Adipocyte (in vitro differentiated cells): ENCODE measurements at regions not wholly inside any gene's neighbourhood (a gene's known extent, or its start where the extent isn't known, plus 50 kb on each side); places are given as distances from the start of the nearest gene placed in this dataset.

Experiments used
- DNase-seq: peaks from one replicate; pipeline ENCODE4 v3.0.0-alpha.2; 2015; ENCODE audit warnings: low read depth
- H3K27me3 ChIP-seq: replicated peaks from 2 replicates; pipeline ENCODE4 v1.7.0; 2013; ENCODE audit warnings: mild to moderate bottlenecking, low read length, moderate library complexity; ENCODE audit not compliant: control insufficient read depth, insufficient read depth
- H3K36me3 ChIP-seq: 2 replicates; pipeline ENCODE4 v1.7.0; 2013; ENCODE audit warnings: low read length, mild to moderate bottlenecking, moderate library complexity; ENCODE audit not compliant: control insufficient read depth, insufficient read depth, severe bottlenecking
- H3K4me1 ChIP-seq: 2 replicates; pipeline ENCODE4 v1.7.0; 2013; ENCODE audit warnings: mild to moderate bottlenecking, low read length, moderate library complexity; ENCODE audit not compliant: control insufficient read depth, insufficient read depth
- H3K4me3 ChIP-seq: 2 replicates; pipeline ENCODE4 v1.7.0; 2013; ENCODE audit warnings: mild to moderate bottlenecking, low read length, moderate library complexity
- H3K9ac ChIP-seq: 2 replicates; pipeline ENCODE4 v1.7.0; 2013; ENCODE audit warnings: mild to moderate bottlenecking, low read length, moderate library complexity
- H3K9me3 ChIP-seq: 2 replicates; pipeline ENCODE4 v1.7.0; 2013; ENCODE audit warnings: mild to moderate bottlenecking, low read length, moderate library complexity; ENCODE audit not compliant: control insufficient read depth

DNA sequence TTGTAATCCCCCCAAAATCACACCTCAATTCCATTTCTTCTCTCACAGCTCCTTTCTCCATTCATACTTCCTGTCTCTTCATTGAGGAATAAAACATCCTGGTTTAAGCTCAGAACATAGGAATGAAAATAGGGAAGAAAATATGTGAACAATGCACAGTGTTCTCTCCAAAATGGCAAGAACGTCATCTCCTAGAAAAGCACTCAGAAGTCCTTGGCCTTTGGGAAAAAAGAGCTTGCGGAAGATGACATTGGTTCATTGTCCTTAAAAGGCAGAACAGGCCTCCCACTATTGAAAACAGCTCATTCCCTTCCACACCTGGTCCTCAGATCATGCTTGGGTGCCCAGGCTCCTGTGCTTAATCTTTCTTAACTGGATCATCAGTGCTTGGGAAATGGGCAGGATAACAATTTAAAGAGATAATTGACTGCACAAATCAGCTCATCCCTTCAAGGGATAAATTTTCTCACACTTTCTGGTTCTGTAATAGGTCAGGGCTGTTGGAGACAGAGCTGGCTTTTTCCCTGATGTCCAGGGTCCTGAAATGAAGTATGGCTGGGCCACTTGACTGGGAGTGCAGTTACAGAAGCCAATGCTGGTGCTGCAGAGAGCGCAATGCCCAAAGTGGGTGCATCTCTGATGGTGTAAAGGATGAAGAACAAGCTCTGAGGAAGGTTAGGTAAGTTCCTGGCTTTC, 69.2 kb downstream of the MARCHF4 start:
- DNase-seq = peak; percentile 59
- Histone ChIP-seq H3K36me3 (no peaks in the 10 kb centered on the region), H3K9me3 (no peaks in the 10 kb centered on the region), H3K4me3 (no peak overlapping the region), H3K4me1 (peaks cover 19% of the 10 kb centered on the region), H3K9ac (no peak overlapping the region), H3K27me3 (no peaks in the 10 kb centered on the region)

DNA sequence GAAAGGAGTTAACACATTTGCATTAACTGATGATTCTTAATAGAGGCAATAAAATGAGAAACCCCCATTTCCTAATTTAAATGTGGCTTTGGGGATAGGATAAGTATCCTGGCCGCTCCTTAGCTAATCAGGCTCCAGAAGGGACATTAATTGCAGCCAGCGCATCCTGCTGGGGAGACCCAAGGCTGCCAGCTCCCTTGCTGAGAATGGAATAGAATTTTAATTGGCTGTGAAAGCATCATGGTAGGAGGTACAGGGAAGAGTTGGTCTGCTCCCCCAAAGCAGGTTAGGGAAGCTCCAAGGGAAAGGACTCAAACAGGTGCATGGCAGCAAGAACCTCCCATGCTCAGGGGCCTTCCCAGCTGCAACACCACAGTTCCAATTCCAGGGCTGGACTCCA, 71.4 kb downstream of the MARCHF4 start:
- Histone ChIP-seq H3K36me3 (no peaks in the 10 kb centered on the region), H3K9ac (no peak overlapping the region), H3K27me3 (no peaks in the 10 kb centered on the region), H3K4me3 (no peak overlapping the region), H3K4me1 (peaks cover 19% of the 10 kb centered on the region), H3K9me3 (no peaks in the 10 kb centered on the region)
- no peak for DNase-seq

DNA sequence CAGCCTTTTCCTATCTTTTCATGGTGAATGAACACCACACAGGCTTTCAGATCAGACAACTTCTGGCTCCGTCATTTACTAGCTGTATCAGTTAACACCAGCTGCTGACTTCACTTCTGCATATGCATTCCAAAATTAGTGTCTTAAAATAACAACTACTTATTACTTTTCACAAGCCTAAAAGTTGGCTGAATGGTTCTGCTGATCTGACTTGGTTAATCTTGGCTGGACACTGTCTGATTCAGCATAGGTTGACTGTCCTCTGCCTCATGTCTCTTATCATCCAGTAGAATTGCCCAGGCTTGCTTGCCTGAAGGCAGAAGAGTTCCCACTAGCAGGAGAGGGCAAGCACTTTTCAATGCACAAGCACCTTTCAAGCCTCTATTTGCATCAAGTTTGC, 72.7 kb downstream of the MARCHF4 start:
- no peak for DNase-seq
- no peaks in the 10 kb centered on the region for H3K27me3 ChIP-seq
- no peaks in the 10 kb centered on the region for H3K9me3 ChIP-seq
- H3K4me1 ChIP-seq = peaks cover 19% of the 10 kb centered on the region
- H3K4me3 ChIP-seq = no peak overlapping the region
- no peak overlapping the region for H3K9ac ChIP-seq
- no peaks in the 10 kb centered on the region for H3K36me3 ChIP-seq

DNA sequence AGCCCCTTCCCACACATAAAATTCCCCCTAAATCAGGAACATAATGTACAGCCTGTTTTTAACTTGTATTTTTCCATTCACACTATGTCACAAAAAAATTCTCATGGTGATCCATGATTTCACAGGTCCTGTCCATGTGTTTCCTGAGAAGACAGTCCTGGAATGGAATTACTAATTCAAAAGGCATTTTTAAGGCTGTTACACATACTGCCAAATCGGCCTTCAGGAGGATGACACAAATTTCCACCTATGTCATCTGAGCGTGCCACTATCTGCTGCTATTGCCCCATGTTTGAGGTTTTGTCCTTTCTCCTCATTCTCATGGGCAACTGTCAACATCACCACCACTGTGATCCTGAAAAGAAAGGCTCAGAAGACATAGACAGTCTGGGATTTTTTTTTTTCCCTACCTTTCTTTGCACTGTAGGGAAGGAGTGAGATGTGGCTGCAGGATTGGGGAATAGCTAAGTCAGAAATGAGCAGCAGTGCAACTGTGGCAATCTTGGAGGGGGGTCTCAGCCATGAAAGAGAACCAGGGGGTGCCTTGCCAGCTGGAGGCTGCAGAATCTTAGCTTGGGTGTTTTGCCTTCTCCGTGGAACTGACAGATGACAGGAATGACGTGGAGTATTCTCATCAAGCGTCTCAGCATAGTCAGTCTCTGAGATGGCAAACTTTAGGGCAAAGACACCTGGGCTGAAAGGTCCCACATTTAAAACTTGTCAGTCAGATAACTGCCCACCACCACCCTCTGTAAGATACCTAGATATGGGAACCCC, 73.4 kb downstream of the MARCHF4 start:
- Histone ChIP-seq H3K9me3 (no peaks in the 10 kb centered on the region), H3K9ac (no peak overlapping the region), H3K4me3 (no peak overlapping the region), H3K4me1 (peaks cover 20% of the 10 kb centered on the region), H3K36me3 (no peaks in the 10 kb centered on the region), H3K27me3 (no peaks in the 10 kb centered on the region)
- peak; percentile 60 for DNase-seq

DNA sequence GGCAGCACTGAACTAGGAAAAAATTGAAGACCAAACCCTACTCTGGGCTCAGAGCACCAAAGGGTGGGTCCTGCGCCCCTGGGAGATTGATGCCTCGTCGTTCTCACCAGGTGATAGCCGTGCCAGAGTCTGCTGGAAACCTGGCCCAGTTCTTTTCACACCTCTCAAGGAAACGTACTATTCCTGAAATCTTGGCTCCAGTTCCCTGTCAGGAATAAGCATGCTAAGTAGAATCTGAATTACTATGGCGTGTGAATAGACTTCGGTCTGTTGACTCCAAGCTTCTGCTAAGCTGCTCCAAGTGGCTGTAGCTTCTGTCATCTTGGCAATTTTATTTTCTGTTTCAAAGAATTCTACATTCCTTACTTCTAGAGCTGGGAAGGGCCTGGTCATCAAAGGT, 75.4 kb downstream of the MARCHF4 start:
- Histone ChIP-seq H3K9ac (no peak overlapping the region), H3K27me3 (no peaks in the 10 kb centered on the region), H3K36me3 (no peaks in the 10 kb centered on the region), H3K9me3 (no peaks in the 10 kb centered on the region), H3K4me1 (peaks cover 17% of the 10 kb centered on the region), H3K4me3 (no peak overlapping the region)
- DNase-seq = no peak

DNA sequence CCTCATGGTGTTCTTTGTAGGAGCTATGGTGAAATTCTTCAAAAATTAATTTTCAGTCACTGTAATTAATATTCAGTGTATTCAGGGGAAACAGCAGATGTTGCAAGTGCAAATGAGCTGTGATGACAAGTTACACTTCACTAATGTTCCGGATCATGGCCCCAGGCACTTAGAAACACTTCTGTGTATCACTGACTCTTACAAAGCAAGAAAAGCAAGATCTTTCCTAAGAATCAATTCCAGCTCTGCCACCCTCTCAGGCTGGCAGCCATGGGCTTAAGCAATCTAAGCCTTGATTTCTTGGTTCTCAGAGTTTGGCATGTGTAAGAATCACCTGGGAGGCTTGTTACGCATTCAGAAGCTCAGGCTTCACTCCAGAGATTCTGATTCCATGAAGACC, 78.0 kb downstream of the MARCHF4 start:
- Histone ChIP-seq H3K27me3 (no peaks in the 10 kb centered on the region), H3K4me3 (no peak overlapping the region), H3K4me1 (peaks cover 11% of the 10 kb centered on the region), H3K36me3 (no peaks in the 10 kb centered on the region), H3K9ac (no peak overlapping the region), H3K9me3 (no peaks in the 10 kb centered on the region)
- no peak for DNase-seq

DNA sequence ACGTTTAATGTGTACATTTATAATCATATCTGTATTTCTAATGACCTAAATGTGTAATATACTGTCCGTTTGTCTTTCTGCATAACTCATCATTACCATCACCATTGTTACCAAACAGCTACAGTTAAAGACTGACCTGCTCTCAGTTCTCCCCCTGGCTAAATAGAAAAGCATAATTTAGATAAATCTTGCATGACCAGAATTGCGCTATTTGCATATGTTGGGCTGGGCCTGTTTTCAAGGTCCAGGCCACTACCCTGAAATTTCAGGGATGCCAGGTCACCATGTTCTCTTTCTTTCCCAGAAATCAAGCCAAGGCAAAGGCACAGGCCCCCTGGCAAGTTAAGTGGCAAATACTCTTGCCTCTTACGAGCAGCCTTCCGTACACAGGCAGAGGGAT, 78.4 kb downstream of the MARCHF4 start:
- H3K9ac ChIP-seq = no peak overlapping the region
- no peaks in the 10 kb centered on the region for H3K36me3 ChIP-seq
- peaks cover 7% of the 10 kb centered on the region for H3K4me1 ChIP-seq
- H3K27me3 ChIP-seq = no peaks in the 10 kb centered on the region
- no peak for DNase-seq
- H3K9me3 ChIP-seq = no peaks in the 10 kb centered on the region
- no peak overlapping the region for H3K4me3 ChIP-seq

DNA sequence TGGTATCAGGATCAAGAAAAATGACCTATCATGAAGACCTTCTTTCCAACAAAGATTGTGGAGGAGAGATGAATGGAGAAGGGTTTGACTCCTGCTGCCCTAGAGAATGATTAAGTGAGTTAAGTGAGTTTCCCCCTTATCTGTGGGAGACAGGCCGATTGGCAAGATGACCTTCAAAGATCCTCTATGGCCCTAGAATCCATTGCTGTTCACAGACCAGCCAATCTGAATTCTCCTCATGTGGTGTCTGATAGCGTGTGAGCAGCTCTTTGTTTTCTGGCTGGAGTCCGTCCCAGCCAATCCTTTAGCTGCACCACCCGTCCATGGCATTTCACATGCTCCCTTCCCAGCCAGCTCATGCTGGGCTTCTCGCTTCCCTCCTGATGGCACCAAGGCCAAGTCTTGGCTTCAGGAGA, 79.4 kb downstream of the MARCHF4 start:
- no peak overlapping the region for H3K9ac ChIP-seq
- H3K36me3 ChIP-seq = no peaks in the 10 kb centered on the region
- H3K4me3 ChIP-seq = no peak overlapping the region
- no peak for DNase-seq
- H3K4me1 ChIP-seq = peaks cover 3% of the 10 kb centered on the region
- H3K27me3 ChIP-seq = no peaks in the 10 kb centered on the region
- no peaks in the 10 kb centered on the region for H3K9me3 ChIP-seq

DNA sequence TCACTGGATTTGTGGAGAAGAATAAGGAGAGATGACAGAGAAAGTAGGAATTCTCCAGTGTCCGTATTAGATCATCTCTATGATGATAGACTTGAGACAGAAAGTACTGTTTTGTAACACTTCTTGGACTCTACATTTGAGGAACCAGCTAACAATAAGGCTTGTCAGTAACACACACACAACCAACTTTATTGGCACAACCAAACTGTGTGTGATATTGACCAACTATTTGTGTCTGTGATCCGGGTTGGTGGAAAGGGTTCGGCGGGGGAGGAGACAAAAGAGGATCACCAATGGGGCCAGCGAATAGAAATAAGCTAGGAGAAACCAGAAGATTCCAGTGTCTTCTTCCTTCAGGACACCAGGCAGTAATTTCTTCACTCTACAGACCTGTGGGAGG, 79.8 kb downstream of the MARCHF4 start:
- Histone ChIP-seq H3K4me3 (no peak overlapping the region), H3K9me3 (no peaks in the 10 kb centered on the region), H3K9ac (no peak overlapping the region), H3K4me1 (peaks cover 3% of the 10 kb centered on the region), H3K27me3 (no peaks in the 10 kb centered on the region), H3K36me3 (no peaks in the 10 kb centered on the region)
- no peak for DNase-seq

DNA sequence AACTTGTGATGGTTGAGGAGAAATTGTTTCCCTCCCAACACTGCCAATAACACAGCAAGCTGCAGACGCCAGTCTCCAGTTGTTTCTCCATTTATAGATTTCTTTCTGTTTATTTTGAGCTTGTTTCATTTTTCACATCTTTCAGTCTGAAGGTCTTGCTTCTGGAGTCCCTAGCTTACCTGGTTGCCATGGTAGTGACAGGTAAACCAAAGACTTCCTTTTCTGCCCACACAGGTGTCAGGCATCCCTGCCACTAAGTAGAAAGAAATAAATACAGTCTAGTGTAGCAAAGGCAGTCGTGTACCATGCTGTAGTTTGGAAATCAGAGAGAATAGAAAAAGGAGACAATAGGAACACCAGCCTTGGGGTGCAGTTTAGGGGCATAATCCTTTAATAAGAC, 82.8 kb downstream of the MARCHF4 start:
- DNase-seq = no peak
- no peaks in the 10 kb centered on the region for H3K36me3 ChIP-seq
- H3K4me1 ChIP-seq = peaks cover 12% of the 10 kb centered on the region
- H3K9me3 ChIP-seq = no peaks in the 10 kb centered on the region
- no peak overlapping the region for H3K9ac ChIP-seq
- H3K4me3 ChIP-seq = no peak overlapping the region
- no peaks in the 10 kb centered on the region for H3K27me3 ChIP-seq

DNA sequence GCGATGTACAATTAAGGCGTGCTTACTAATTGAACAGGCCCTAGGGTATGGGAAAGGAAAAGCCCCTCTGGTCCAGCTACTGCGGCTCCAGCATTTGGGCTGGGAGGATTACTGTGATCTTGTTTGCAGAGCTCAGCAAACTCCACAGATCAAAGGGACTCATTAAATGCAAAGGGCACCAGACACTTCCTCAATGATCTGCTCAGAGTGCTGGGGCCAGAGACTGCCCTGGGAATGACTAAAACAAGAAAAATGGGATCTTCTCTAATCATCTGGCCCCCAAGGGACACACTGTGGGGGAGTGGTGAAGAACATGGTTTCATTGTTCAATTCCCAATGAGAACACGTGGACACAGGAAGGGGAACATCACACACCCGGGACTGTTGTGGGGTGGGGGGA, 85.0 kb downstream of the MARCHF4 start:
- no peak overlapping the region for H3K9ac ChIP-seq
- H3K4me3 ChIP-seq = no peak overlapping the region
- no peaks in the 10 kb centered on the region for H3K27me3 ChIP-seq
- H3K36me3 ChIP-seq = no peaks in the 10 kb centered on the region
- no peak for DNase-seq
- H3K4me1 ChIP-seq = peaks cover 9% of the 10 kb centered on the region
- no peaks in the 10 kb centered on the region for H3K9me3 ChIP-seq
